Skin epidermis (tissue), 12 donors: ENCODE measurements at regions not wholly inside any gene's neighbourhood (a gene's known extent, or its start where the extent isn't known, plus 50 kb on each side); places are given as distances from the start of the nearest gene placed in this dataset.
"Not testable (repeated sequence)": the region's sequence is repeated elsewhere in the genome, so short reads cannot be mapped to it uniquely, and the experiment has no call there.

Experiments
- H3K27ac ChIP-seq, 21 experiments: fragments of 200-600 bp; sonication (generic) in 11 of 21; one replicate each; pipeline ENCODE4 v1.5.0; 2020; ENCODE audit warnings: mild to moderate bottlenecking in 3 of 21, inconsistent platforms in 2 of 21, moderate library complexity in 2 of 21
- H3K4me3 ChIP-seq, 7 experiments: fragments of 200-600 bp; sonication (generic) in 2 of 7; one replicate each; pipeline ENCODE4 v1.5.0; 2020; ENCODE audit warnings: inconsistent platforms in 2 of 7, mild to moderate bottlenecking in 2 of 7, moderate library complexity in 1 of 7

DNA sequence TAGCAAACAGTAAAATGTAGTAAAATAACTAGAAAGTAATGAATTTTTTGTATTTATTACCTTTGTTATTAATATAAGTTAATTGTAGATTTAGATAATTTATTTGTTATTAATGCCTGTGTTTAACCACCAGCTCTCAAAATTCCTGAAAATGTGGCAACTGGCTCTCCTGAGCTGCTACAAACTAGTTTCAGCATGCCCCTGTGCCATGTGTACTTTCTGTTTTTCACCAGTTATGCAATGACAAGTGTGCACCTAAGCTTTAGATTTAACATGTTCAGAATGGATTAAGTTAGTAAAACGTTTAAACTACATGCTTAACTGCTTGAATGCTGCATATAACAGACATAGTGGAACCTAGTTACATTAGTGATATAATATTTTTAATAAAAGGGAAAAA, 88.1 kb downstream of the POSTN start:
- Histone ChIP-seq H3K4me3 (no peak overlapping the region), H3K27ac (no peak overlapping the region)

- Histone ChIP-seq H3K4me3 (no peak overlapping the region), H3K27ac (no peak overlapping the region)
Observed at GRCh38 chr13:37505531-37505930, 93.0 kb downstream of the POSTN start.

DNA sequence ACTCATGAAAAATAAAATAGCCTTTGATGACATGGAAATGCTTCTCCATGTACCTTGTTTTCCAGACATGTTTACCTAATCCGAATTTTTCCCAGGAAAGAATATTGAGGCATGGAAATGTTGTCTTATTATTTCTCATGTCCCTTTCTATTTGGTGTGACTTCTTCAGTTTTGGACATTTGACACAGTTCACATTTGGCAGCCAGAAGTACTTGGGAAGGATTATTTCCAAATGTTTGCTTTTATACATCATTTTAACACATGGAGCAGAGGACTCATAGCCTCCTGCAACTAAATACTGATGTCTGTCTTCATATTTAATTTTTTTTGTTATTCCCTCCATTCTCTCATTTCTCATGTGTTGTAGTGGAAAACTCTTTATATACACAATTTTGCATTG, 94.3 kb downstream of the POSTN start:
- no peak overlapping the region for H3K4me3 ChIP-seq
- H3K27ac ChIP-seq: no peak overlapping the region

DNA sequence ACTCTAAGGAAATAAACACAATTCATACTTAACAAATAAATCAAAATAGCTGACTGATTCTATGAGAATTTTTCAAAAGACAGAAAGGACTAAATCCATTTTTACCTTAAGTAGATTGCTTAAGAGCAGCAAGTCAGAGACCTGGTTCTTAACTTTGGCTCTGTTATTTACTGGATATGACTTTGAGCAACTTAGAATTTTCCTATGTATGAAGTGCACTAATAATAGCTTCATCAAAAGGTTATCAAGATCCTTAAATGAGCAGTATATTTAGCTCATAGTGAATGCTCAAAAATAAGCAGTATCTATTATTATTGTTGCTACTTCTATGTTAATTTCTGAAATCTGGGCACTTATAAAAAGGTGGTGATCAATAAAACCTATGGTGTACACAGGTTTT, 95.3 kb downstream of the POSTN start:
- no peak overlapping the region for H3K4me3 ChIP-seq
- H3K27ac ChIP-seq: no peak overlapping the region

GRCh38 chr13:37502303-37502993, 96.1 kb downstream of the POSTN start:
- H3K4me3 ChIP-seq, H3K27ac ChIP-seq: not testable (repeated sequence)

GRCh38 chr13:37501187-37501586, 97.4 kb downstream of the POSTN start:
- no peak overlapping the region for H3K27ac ChIP-seq
- no peak overlapping the region for H3K4me3 ChIP-seq

- peak overlapping the region in 1 of 21 experiments; percentile 56 for H3K27ac ChIP-seq
- no peak overlapping the region for H3K4me3 ChIP-seq
Observed at GRCh38 chr13:37495046-37495445, 103.5 kb downstream of the POSTN start.

- Histone ChIP-seq H3K27ac (peak overlapping the region in 2 of 21 experiments; percentile 52 to 56), H3K4me3 (no peak overlapping the region)
Observed at GRCh38 chr13:37493775-37494174, 104.8 kb downstream of the POSTN start.

DNA sequence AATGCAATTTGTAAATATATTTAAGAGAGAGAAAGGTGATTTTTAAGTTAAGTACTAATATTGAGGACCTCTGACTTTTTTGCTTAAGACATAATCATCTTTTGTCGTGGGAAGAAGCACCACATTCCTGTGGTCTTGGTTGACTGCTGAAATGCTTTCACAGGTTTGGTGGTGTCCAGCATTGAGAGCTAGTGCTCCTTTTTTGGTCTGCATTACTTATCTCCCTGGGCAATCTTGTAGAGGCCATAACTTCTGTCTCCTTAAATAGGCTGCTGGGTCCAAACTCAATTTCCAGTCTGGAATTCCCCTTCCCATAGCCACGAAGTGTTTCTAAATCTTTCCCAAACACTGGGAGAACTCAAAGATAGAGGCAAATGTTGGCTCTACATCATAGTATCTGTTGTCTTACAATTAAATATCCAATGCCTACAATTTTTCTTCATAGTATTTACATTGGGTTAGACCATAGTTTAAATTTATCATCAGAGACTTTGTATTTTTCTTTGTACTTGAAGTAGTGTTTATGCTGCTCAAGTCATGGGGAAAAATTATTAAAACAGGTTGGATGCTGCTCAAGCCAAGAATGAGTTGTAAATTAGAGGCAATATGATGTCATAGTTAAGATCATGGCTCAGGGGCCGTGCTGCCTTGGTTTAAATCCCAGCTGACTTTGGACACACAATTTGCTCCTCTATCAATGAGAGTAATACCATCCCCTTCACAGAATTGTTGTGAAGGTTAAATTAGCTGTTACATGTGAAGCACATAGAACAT, 105.6 kb downstream of the POSTN start:
- Histone ChIP-seq H3K4me3 (no peak overlapping the region), H3K27ac (peak overlapping the region in 3 of 21 experiments; percentile 56 to 82 (median 59))

GRCh38 chr13:37492075-37492474, 106.5 kb downstream of the POSTN start:
- peak overlapping the region in 7 of 21 experiments; percentile 15 to 82 (median 44) for H3K27ac ChIP-seq

GRCh38 chr13:37491661-37492060, 106.9 kb downstream of the POSTN start:
- H3K4me3 ChIP-seq: no peak overlapping the region
- H3K27ac ChIP-seq: peak overlapping the region in 8 of 21 experiments; percentile 9 to 82 (median 39)

More at GRCh38 chr13:37492075-37492474, 106.5 kb downstream of the POSTN start:
- H3K4me3 ChIP-seq: no peak overlapping the region

DNA sequence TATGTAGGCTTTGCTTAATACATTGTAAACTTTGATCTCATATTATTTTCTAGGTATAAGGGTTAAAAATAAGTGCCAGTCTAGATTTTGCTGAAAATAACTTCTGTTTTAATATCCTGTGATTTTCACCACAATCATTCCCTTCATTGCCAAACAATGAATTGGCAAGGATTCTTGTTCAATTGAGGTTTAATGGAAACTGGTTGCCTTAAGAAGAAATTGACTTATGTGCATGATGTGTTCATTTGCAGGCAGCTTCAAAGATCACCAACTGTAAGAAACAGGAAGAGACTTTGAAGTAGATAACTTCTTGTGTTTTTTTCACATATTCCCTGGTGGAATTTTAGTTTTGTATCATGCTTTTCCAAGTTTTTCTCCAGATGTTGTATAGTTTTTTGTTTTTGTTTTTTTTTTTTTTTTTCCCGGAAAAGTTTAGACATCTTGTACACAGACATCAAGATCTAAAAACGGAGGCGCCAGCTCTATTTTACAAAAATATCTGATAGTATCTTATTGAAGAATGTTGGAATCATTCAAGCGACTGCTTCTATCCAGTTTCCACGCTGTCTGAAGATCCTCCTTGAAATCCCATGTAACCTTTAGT, 108.3 kb downstream of the POSTN start:
- Histone ChIP-seq H3K27ac (peak overlapping the region in 7 of 21 experiments; percentile 9 to 82 (median 56)), H3K4me3 (no peak overlapping the region)

GRCh38 chr13:37488726-37489125, 109.8 kb downstream of the POSTN start:
- H3K27ac ChIP-seq: peak overlapping the region in 6 of 21 experiments; percentile 14 to 82 (median 56)
- no peak overlapping the region for H3K4me3 ChIP-seq

DNA sequence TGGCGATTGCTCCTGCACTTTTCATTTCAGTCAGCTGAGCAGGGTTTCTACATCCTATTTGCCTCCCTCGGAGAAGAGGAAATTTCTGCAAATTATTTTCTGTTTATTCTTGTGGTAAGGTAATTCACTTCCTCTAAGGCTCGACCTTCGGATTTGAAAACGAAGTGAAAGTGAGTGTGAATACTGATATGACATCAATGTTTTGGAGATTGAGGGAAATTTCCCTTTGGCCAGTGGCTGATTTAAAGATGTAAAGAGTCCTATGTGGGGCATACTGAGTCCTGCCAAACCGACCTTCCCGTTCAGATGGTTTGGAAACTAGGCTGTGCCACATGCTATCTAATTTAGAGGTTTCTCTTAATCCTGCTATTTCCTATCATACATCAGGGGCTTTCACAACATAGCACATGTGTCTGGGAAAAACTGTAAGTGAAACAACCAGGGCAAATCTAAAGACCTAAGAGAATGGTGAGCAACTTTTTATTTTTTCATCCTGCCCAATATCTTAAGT, 112.3 kb downstream of the POSTN start:
- Histone ChIP-seq H3K27ac (peak overlapping the region in 5 of 21 experiments; percentile 1 to 82 (median 55)), H3K4me3 (no peak overlapping the region)

GRCh38 chr13:37485756-37486155, 112.8 kb downstream of the POSTN start:
- Histone ChIP-seq H3K27ac (peak overlapping the region in 5 of 21 experiments; percentile 1 to 82 (median 55)), H3K4me3 (no peak overlapping the region)

DNA sequence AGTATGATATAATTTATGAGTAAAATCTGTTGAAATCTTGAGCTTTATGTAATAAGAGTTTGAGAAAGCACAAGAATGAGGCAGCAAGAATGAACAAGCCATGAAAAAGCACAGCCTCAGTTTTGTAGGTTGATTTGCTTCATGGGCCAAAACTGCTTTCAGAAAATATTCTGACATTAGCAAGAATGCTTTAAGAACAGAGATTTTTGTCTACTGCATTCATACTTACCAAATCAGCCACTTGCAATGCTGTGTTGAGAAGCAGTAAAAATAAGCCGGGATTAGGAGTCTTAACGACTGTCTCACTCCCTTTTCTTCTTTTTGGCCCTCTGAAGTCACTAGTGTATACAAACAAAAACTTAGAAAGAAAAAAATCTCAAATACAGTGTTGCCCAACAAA, 114.5 kb downstream of the POSTN start:
- peak overlapping the region in 6 of 21 experiments; percentile 14 to 82 (median 36) for H3K27ac ChIP-seq
- H3K4me3 ChIP-seq: no peak overlapping the region

DNA sequence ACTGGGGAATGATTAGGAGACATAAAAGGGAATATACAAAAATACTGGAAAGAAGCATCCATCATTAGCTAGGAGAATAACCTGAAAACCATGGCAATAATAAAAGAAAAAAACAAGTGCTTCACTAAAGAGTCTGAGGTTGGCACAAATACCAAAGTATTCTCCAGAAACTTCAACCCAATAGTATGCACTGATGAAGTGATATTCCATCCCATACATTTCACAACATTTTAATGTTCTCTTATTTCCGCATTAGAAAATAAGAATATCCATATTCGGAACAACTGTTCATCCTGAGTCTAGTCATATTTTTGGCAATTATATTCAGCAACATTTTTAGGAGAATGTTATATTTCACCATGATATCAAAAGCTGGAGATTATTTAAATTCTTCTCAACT, 116.2 kb downstream of the POSTN start:
- peak overlapping the region in 2 of 21 experiments; percentile 3 to 82 for H3K27ac ChIP-seq
- no peak overlapping the region for H3K4me3 ChIP-seq

DNA sequence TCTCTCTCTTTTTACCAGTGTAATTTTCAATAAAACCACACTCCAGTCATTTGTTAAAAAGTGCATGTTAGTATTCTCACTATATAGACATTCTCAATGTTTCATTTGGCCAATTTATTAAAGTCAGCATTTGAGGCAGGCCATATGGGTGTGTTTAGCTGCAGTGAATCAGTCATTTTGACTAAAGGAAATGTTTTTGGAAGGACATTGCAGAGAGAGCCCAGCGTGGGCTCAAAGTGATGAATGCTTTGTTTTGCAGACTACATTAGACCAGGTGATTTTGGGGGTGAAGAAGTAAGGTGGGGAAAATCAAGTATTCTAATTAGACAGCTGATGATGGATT, 116.7 kb downstream of the POSTN start:
- Histone ChIP-seq H3K4me3 (no peak overlapping the region), H3K27ac (peak overlapping the region in 3 of 21 experiments; percentile 33 to 82 (median 52))

- H3K4me3 ChIP-seq: no peak overlapping the region
- peak overlapping the region in 4 of 21 experiments; percentile 33 to 82 (median 49) for H3K27ac ChIP-seq
Observed at GRCh38 chr13:37481011-37481884, 117.3 kb downstream of the POSTN start.
